DND-41 (cell line): ENCODE measurements at regions not wholly inside any gene's neighbourhood (a gene's known extent, or its start where the extent isn't known, plus 50 kb on each side); places are given as distances from the start of the nearest gene placed in this dataset.

Experiments
- ATAC-seq: fragments of 200-7000 bp; cut with Tn5 transposase; 3 replicates; pipeline ENCODE4 v1.9.1; 2021; ENCODE audit warnings: low read depth; ENCODE audit not compliant: insufficient read depth
- DNase-seq: peaks from one replicate; pipeline ENCODE4 v3.0.0-alpha.2; 2020
- H2AFZ ChIP-seq: 2 replicates; pipeline ENCODE4 v1.6.0; 2012; ENCODE audit warnings: low read depth, low read length
- H3K27ac ChIP-seq: 2 replicates; pipeline ENCODE4 v1.5.1; 2012; ENCODE audit warnings: low read length, inconsistent platforms
- H3K27me3 ChIP-seq: fragments of 200-600 bp; sonication (generic); 2 replicates; pipeline ENCODE4 v1.6.0; 2012; ENCODE audit warnings: low read length, mild to moderate bottlenecking, inconsistent platforms; ENCODE audit not compliant: insufficient read depth, poor library complexity
- H3K36me3 ChIP-seq: 2 replicates; pipeline ENCODE4 v1.5.1; 2012; ENCODE audit warnings: low read length, inconsistent platforms; ENCODE audit not compliant: insufficient read depth
- H3K4me1 ChIP-seq: 2 replicates; pipeline ENCODE4 v1.5.1; 2012; ENCODE audit warnings: mild to moderate bottlenecking, low read length; ENCODE audit not compliant: insufficient read depth
- H3K4me2 ChIP-seq: 2 replicates; pipeline ENCODE4 v1.6.0; 2012; ENCODE audit warnings: mild to moderate bottlenecking, moderate library complexity, low read length, inconsistent platforms; ENCODE audit not compliant: insufficient read depth
- H3K4me3 ChIP-seq, 2 experiments: fragments of 200-600 bp in 1 of 2; shearing (Covaris generic) in 1 of 2; 2 replicates each; pipeline ENCODE4 v1.5.1; 2012 to 2016; ENCODE audit warnings: inconsistent platforms in 2 of 2, low read length in 2 of 2, mild to moderate bottlenecking in 2 of 2, low read depth in 1 of 2, moderate library complexity in 1 of 2
- H3K79me2 ChIP-seq: 2 replicates; pipeline ENCODE4 v1.6.0; 2012; ENCODE audit warnings: low read length, inconsistent platforms; ENCODE audit not compliant: insufficient read depth
- H3K9ac ChIP-seq: 2 replicates; pipeline ENCODE4 v1.6.0; 2012; ENCODE audit warnings: low read depth, mild to moderate bottlenecking, inconsistent platforms, low read length, moderate library complexity
- H3K9me3 ChIP-seq: 2 replicates; pipeline ENCODE4 v1.5.1; 2012; ENCODE audit warnings: low read length, moderate library complexity, mild to moderate bottlenecking, inconsistent platforms; ENCODE audit not compliant: insufficient read depth, severe bottlenecking
- H4K20me1 ChIP-seq: 2 replicates; pipeline ENCODE4 v1.6.0; 2012; ENCODE audit warnings: low read length; ENCODE audit not compliant: insufficient read depth
- CTCF ChIP-seq: IDR thresholded peaks from 2 replicates; pipeline ENCODE4 v1.5.1; 2012; ENCODE audit warnings: borderline replicate concordance, low read length, moderate library complexity, mild to moderate bottlenecking; ENCODE audit not compliant: poor library complexity, severe bottlenecking; ENCODE audit errors: extremely low read depth
- EZH2 ChIP-seq: IDR thresholded peaks from 3 replicates; pipeline ENCODE4 v1.6.1; 2012; ENCODE audit warnings: borderline replicate concordance, low read depth, mild to moderate bottlenecking, moderate library complexity, low read length, inconsistent platforms; ENCODE audit not compliant: severe bottlenecking

GRCh38 chr2:51595836-51596235 is 563.9 kb upstream of the NRXN1 start:
- Histone ChIP-seq H3K27me3 (no peaks in the 10 kb centered on the region), H3K4me1 (no peaks in the 10 kb centered on the region), H3K4me2 (no peak overlapping the region), H4K20me1 (no peaks in the 10 kb centered on the region), H3K79me2 (no peaks in the 10 kb centered on the region), H3K9me3 (no peaks in the 10 kb centered on the region), H2AFZ (no peak overlapping the region), H3K36me3 (no peaks in the 10 kb centered on the region), H3K4me3 (no peak overlapping the region), H3K27ac (no peak overlapping the region), H3K9ac (no peak overlapping the region)
- no peak for DNase-seq
- no peak for TF ChIP-seq CTCF
- TF ChIP-seq EZH2, result no peak
- ATAC-seq, result no peak

GRCh38 chr2:51581636-51582267 is 549.8 kb upstream of the NRXN1 start:
- peaks cover 2% of the 10 kb centered on the region for H3K9me3 ChIP-seq
- no peak overlapping the region for H2AFZ ChIP-seq
- H3K36me3 ChIP-seq, result no peaks in the 10 kb centered on the region
- no peaks in the 10 kb centered on the region for H4K20me1 ChIP-seq
- H3K27ac ChIP-seq, result no peak overlapping the region
- no peaks in the 10 kb centered on the region for H3K4me1 ChIP-seq
- no peak overlapping the region for H3K4me3 ChIP-seq
- H3K27me3 ChIP-seq, result no peaks in the 10 kb centered on the region
- ATAC-seq (no peak), DNase-seq (no peak)
- H3K9ac ChIP-seq, result no peak overlapping the region
- H3K4me2 ChIP-seq, result no peak overlapping the region
- H3K79me2 ChIP-seq, result no peaks in the 10 kb centered on the region
- TF ChIP-seq CTCF (no peak), EZH2 (no peak)

- Histone ChIP-seq H4K20me1 (no peaks in the 10 kb centered on the region), H3K27ac (no peak overlapping the region), H3K9me3 (peaks cover 2% of the 10 kb centered on the region), H3K79me2 (no peaks in the 10 kb centered on the region), H3K36me3 (no peaks in the 10 kb centered on the region), H3K4me3 (no peak overlapping the region), H2AFZ (no peak overlapping the region), H3K9ac (no peak overlapping the region), H3K4me1 (no peaks in the 10 kb centered on the region), H3K27me3 (no peaks in the 10 kb centered on the region), H3K4me2 (no peak overlapping the region)
- ATAC-seq, result no peak
- no peak for DNase-seq
- TF ChIP-seq CTCF, result no peak
- TF ChIP-seq EZH2, result no peak
Observed at GRCh38 chr2:51579412-51579811, 547.5 kb upstream of the NRXN1 start.
